Keratinocyte (primary cell): ENCODE measurements at regions not wholly inside any gene's neighbourhood (a gene's known extent, or its start where the extent isn't known, plus 50 kb on each side); places are given as distances from the start of the nearest gene placed in this dataset.

Experiments
- DNase-seq: peaks from one replicate; pipeline ENCODE4 v3.0.0-alpha.2; 2011; ENCODE audit warnings: low read depth, missing footprints, low spot score
- FAIRE-seq: peaks from 2 replicates; lab custom pipeline; 2011; peaks lifted over from hg19 to GRCh38; lab: Jason Lieb, UNC
- H2AFZ ChIP-seq: 2 replicates; pipeline ENCODE4 v1.6.0; 2012; ENCODE audit warnings: low read length, control low read depth, inconsistent platforms; ENCODE audit not compliant: control insufficient read depth
- H3K27ac ChIP-seq: 2 replicates; pipeline ENCODE4 v1.5.1; 2011; ENCODE audit warnings: low read length; ENCODE audit not compliant: control insufficient read depth, insufficient read depth
- H3K27me3 ChIP-seq: 3 replicates; pipeline ENCODE4 v1.6.0; 2011; ENCODE audit warnings: low read length; ENCODE audit not compliant: control insufficient read depth, insufficient read depth; ENCODE audit errors: extremely low read depth
- H3K36me3 ChIP-seq, 2 experiments: 2 replicates in 1 of 2; 3 replicates in 1 of 2; pipeline ENCODE4 v1.5.1; 2011; ENCODE audit warnings: low read length in 2 of 2, mild to moderate bottlenecking in 1 of 2; ENCODE audit not compliant: control insufficient read depth in 2 of 2, insufficient read depth in 2 of 2; ENCODE audit errors: extremely low read depth in 1 of 2
- H3K4me1 ChIP-seq: 3 replicates; pipeline ENCODE4 v1.5.1; 2011; ENCODE audit warnings: low read length; ENCODE audit not compliant: control insufficient read depth, insufficient read depth; ENCODE audit errors: extremely low read depth
- H3K4me2 ChIP-seq: 3 replicates; pipeline ENCODE4 v1.6.0; 2011; ENCODE audit warnings: low read depth, low read length; ENCODE audit not compliant: control insufficient read depth, insufficient read depth; ENCODE audit errors: extremely low read depth
- H3K4me3 ChIP-seq, 3 experiments: fragments of 200-600 bp in 1 of 3; sonication (generic) in 1 of 3; 2 replicates in 2 of 3; 3 replicates in 1 of 3; pipeline ENCODE4 v1.5.1; 2011 to 2016; ENCODE audit warnings: low read length in 3 of 3, mild to moderate bottlenecking in 3 of 3, control low read depth in 2 of 3, inconsistent platforms in 1 of 3, low read depth in 1 of 3, mixed read lengths in 1 of 3, mixed run types in 1 of 3, moderate library complexity in 1 of 3; ENCODE audit not compliant: control insufficient read depth in 2 of 3, insufficient read depth in 2 of 3; ENCODE audit errors: extremely low read depth in 1 of 3
- H3K79me2 ChIP-seq: 2 replicates; pipeline ENCODE4 v1.6.0; 2012; ENCODE audit warnings: low read length; ENCODE audit not compliant: control insufficient read depth, insufficient read depth
- H3K9ac ChIP-seq: 3 replicates; pipeline ENCODE4 v1.6.0; 2011; ENCODE audit warnings: low read length; ENCODE audit not compliant: control insufficient read depth, insufficient read depth; ENCODE audit errors: extremely low read depth
- H3K9me1 ChIP-seq: 3 replicates; pipeline ENCODE4 v1.6.0; 2011; ENCODE audit warnings: low read length; ENCODE audit not compliant: control insufficient read depth, insufficient read depth; ENCODE audit errors: extremely low read depth
- H3K9me3 ChIP-seq: 2 replicates; pipeline ENCODE4 v1.5.1; 2012; ENCODE audit warnings: low read depth, low read length; ENCODE audit not compliant: control insufficient read depth
- H4K20me1 ChIP-seq: 3 replicates; pipeline ENCODE4 v1.6.0; 2011; ENCODE audit warnings: low read length; ENCODE audit not compliant: control insufficient read depth, insufficient read depth; ENCODE audit errors: extremely low read depth
- EZH2 ChIP-seq: IDR thresholded peaks from one replicate; pipeline ENCODE4 v1.6.1; 2012; ENCODE audit warnings: inconsistent platforms, mild to moderate bottlenecking, low read length, moderate library complexity
- dilution Hi-C: fragments of 300-500 bp; cut with MboI; formaldehyde crosslinking; loops from one replicate; pipeline ENCODE4 v1.7.0; 2020; ENCODE audit warnings: low sequenced_read_pairs; ENCODE audit not compliant: extremely low pct_ligation_motif_present
- TF ChIP-seq, protein P1 (sequence below), 3 experiments: IDR thresholded peaks in 1 of 3; conservative IDR thresholded peaks in 1 of 3; optimal IDR thresholded peaks in 1 of 3; 2 replicates in 2 of 3; 3 replicates in 1 of 3; pipeline versions ENCODE3 to v1.5.1; 2011; ENCODE audit warnings: low read length in 3 of 3, mild to moderate bottlenecking in 3 of 3, moderate library complexity in 2 of 3, control low read depth in 1 of 3, inconsistent platforms in 1 of 3; ENCODE audit not compliant: insufficient read depth in 2 of 3; ENCODE audit errors: extremely low read depth in 1 of 3

DNA sequence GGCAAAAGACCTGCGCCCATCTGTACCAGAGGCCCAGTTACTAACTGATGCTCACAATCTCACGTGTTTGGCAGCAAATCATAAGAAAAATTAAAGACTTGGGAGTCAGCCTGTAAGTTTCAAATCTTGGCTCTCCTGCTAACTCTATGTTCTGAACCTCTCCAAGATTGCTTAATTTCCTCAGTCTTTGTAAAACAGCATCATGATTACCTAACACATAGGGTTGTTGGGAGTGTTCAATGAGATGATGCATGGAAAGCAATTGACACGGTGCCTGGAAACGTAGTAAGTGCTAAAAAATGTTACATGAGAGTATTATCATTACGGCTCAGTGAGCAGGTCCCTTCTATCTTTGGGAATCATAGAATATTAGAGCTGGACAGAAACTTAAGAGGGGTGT lies 497.6 kb upstream of the TCF4 start:
- no peak overlapping the region for H2AFZ ChIP-seq
- dilution Hi-C loops: no loop called here
- no peaks in the 10 kb centered on the region for H3K79me2 ChIP-seq
- no peaks in the 10 kb centered on the region for H3K9me3 ChIP-seq
- TF ChIP-seq EZH2: no peak
- TF ChIP-seq, protein P1, sequence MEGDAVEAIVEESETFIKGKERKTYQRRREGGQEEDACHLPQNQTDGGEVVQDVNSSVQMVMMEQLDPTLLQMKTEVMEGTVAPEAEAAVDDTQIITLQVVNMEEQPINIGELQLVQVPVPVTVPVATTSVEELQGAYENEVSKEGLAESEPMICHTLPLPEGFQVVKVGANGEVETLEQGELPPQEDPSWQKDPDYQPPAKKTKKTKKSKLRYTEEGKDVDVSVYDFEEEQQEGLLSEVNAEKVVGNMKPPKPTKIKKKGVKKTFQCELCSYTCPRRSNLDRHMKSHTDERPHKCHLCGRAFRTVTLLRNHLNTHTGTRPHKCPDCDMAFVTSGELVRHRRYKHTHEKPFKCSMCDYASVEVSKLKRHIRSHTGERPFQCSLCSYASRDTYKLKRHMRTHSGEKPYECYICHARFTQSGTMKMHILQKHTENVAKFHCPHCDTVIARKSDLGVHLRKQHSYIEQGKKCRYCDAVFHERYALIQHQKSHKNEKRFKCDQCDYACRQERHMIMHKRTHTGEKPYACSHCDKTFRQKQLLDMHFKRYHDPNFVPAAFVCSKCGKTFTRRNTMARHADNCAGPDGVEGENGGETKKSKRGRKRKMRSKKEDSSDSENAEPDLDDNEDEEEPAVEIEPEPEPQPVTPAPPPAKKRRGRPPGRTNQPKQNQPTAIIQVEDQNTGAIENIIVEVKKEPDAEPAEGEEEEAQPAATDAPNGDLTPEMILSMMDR (optimal IDR thresholded peaks at IDR 0.05 in 1 of 3, IDR thresholded peaks at IDR 0.05 in 1 of 3, conservative IDR thresholded peaks at IDR 0.05 in 1 of 3; ENCODE audit: extremely low read depth in 1 of 3, insufficient read depth in 2 of 3, low read length in 3 of 3): no peak
- no peak overlapping the region for H3K4me3 ChIP-seq
- H3K9me1 ChIP-seq: no peaks in the 10 kb centered on the region
- H3K27me3 ChIP-seq: no peaks in the 10 kb centered on the region
- no peaks in the 10 kb centered on the region for H4K20me1 ChIP-seq
- H3K27ac ChIP-seq: no peak overlapping the region
- no peak overlapping the region for H3K9ac ChIP-seq
- FAIRE-seq (no peak), DNase-seq (no peak)
- peaks cover 3% of the 10 kb centered on the region for H3K4me1 ChIP-seq
- H3K36me3 ChIP-seq: no peaks in the 10 kb centered on the region
- no peak overlapping the region for H3K4me2 ChIP-seq

DNA sequence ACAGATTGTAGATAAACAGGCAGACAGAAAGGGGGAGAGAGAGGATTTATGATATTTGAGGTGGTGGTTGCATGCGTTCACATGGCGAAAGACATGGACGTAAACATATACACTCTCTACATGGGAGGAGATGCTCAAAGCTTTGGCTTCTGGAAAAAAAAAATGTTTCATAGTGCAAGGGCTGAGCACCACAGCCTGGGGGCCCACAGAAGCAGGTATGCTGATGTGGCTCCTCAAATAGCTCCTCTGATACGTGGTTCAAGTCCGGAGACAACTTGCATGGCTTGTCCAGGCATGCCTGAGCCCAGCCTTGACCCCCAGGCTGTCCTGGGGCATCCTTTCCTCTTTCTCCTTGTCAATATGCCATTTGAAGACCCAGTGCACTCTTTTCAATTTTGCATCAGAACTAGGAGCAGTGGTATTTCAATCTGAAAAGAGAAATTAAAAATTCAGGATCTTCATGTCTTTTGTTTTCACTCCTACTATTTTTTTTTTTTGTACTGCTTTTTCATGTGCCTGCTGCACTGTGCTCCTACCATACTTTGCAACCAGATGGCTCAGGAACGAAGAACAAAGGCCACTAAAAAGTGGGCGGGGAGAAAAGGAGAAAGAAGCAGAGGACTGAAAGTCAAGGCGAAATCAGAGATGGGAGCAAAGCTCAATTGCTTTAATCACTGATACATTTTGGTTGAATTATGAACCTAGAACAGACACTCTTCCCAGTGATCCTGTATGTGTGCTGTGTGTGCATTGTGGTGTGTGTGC lies 495.7 kb upstream of the TCF4 start:
- H3K4me3 ChIP-seq: no peak overlapping the region
- H3K36me3 ChIP-seq: no peaks in the 10 kb centered on the region
- H3K4me2 ChIP-seq: no peak overlapping the region
- no peak overlapping the region for H3K9ac ChIP-seq
- TF ChIP-seq, protein P1 (optimal IDR thresholded peaks at IDR 0.05 in 1 of 3, IDR thresholded peaks at IDR 0.05 in 1 of 3, conservative IDR thresholded peaks at IDR 0.05 in 1 of 3; ENCODE audit: extremely low read depth in 1 of 3, insufficient read depth in 2 of 3, low read length in 3 of 3): no peak
- TF ChIP-seq EZH2: no peak
- dilution Hi-C loops: no loop called here
- H4K20me1 ChIP-seq: no peaks in the 10 kb centered on the region
- DNase-seq (no peak), FAIRE-seq (no peak)
- no peak overlapping the region for H3K27ac ChIP-seq
- no peaks in the 10 kb centered on the region for H3K9me3 ChIP-seq
- no peaks in the 10 kb centered on the region for H3K27me3 ChIP-seq
- H3K4me1 ChIP-seq: peaks cover 3% of the 10 kb centered on the region
- H2AFZ ChIP-seq: no peak overlapping the region
- H3K79me2 ChIP-seq: no peaks in the 10 kb centered on the region
- no peaks in the 10 kb centered on the region for H3K9me1 ChIP-seq
